HEK293T (cell line): ENCODE measurements at regions not wholly inside any gene's neighbourhood (a gene's known extent, or its start where the extent isn't known, plus 50 kb on each side); places are given as distances from the start of the nearest gene placed in this dataset.
"Not testable (repeated sequence)": the region's sequence is repeated elsewhere in the genome, so short reads cannot be mapped to it uniquely, and the experiment has no call there.

ENCODE experiments used
- CTCF ChIA-PET: fragments of 350-600 bp; formaldehyde crosslinking; extraction: SDS; loops from one replicate; lab custom pipeline; 2021; ENCODE audit warnings: antibody characterized with exemption, inconsistent platforms; lab: Yijun Ruan, JAX
- POLR2A ChIA-PET: fragments of 350-600 bp; formaldehyde crosslinking; extraction: SDS; loops from one replicate; lab custom pipeline; 2020; ENCODE audit warnings: antibody characterized with exemption, inconsistent platforms; lab: Yijun Ruan, JAX
- DNase-seq: peaks from one replicate; pipeline ENCODE4 v3.0.0; 2012; ENCODE audit warnings: mixed read lengths; ENCODE audit errors: extremely low spot score
- ARNT ChIP-seq: fragments of 450-650 bp; IDR thresholded peaks from 2 replicates; pipeline ENCODE4 v1.6.1; 2017; ENCODE audit warnings: mild to moderate bottlenecking
- BHLHE40 ChIP-seq: fragments of 450-650 bp; IDR thresholded peaks from 2 replicates; pipeline ENCODE4 v1.6.1; 2016; ENCODE audit warnings: mild to moderate bottlenecking, moderate library complexity, borderline replicate concordance
- CTBP1 ChIP-seq: fragments of 450-650 bp; IDR thresholded peaks from 2 replicates; pipeline ENCODE4 v1.6.1; 2016; ENCODE audit warnings: borderline replicate concordance
- ELF4 ChIP-seq: fragments of 450-650 bp; IDR thresholded peaks from 2 replicates; pipeline ENCODE4 v1.6.1; 2017; ENCODE audit warnings: antibody characterized with exemption
- FOXA1 ChIP-seq: fragments of 450-650 bp; IDR thresholded peaks from 2 replicates; pipeline ENCODE4 v1.6.1; 2016; ENCODE audit warnings: mild to moderate bottlenecking
- FOXK2 ChIP-seq: fragments of 450-650 bp; IDR thresholded peaks from 2 replicates; pipeline ENCODE4 v1.6.1; 2016; ENCODE audit warnings: mild to moderate bottlenecking
- FOXM1 ChIP-seq: fragments of 450-650 bp; IDR thresholded peaks from 2 replicates; pipeline ENCODE4 v1.6.1; 2017; ENCODE audit warnings: mild to moderate bottlenecking, borderline replicate concordance
- HDGF ChIP-seq: fragments of 450-650 bp; IDR thresholded peaks from 2 replicates; pipeline ENCODE4 v1.6.1; 2017; ENCODE audit warnings: antibody characterized with exemption, borderline replicate concordance
- L3MBTL2 ChIP-seq: fragments of 450-650 bp; conservative IDR thresholded peaks from 2 replicates; pipeline ENCODE4 v1.6.1; 2016; ENCODE audit warnings: mild to moderate bottlenecking
- LEF1 ChIP-seq: fragments of 450-650 bp; IDR thresholded peaks from 2 replicates; pipeline ENCODE4 v1.6.1; 2017; ENCODE audit warnings: mild to moderate bottlenecking, borderline replicate concordance
- NFRKB ChIP-seq: fragments of 450-650 bp; IDR thresholded peaks from 2 replicates; pipeline ENCODE4 v1.6.1; 2016; ENCODE audit warnings: mild to moderate bottlenecking, moderate library complexity
- SP1 ChIP-seq: fragments of 450-650 bp; IDR thresholded peaks from 2 replicates; pipeline ENCODE4 v1.6.1; 2017
- SUZ12 ChIP-seq: fragments of 450-650 bp; IDR thresholded peaks from 2 replicates; pipeline ENCODE4 v1.6.1; 2016; ENCODE audit warnings: mild to moderate bottlenecking
- TARDBP ChIP-seq: fragments of 450-650 bp; IDR thresholded peaks from 2 replicates; pipeline ENCODE4 v1.6.1; 2016
- ZNF384 ChIP-seq: fragments of 450-650 bp; IDR thresholded peaks from 2 replicates; pipeline ENCODE4 v1.6.1; 2016
- TF ChIP-seq, protein P1 (sequence below): fragments of 450-650 bp; IDR thresholded peaks from 2 replicates; pipeline ENCODE4 v1.6.1; 2016

DNA sequence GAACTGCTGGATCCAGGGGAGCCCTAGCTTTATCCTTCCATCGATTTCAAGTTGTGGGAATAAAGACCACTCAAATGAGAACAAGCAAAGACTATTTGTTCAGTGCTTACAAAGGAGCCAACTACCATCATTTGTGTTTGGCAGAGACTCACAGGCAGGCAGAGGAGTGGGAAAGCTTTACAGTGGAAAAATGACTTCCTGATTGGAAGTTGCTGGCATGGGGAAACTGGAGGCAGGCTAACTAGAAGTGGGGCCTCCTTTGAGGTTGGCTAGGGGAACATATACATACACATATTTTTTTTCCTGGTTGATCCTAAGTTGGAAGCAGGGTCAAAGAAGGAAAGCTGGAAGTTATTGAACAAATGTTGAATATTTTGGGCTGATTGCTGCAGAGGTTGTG lies 121.7 kb downstream of the ACTBL2 start:
- CTCF ChIA-PET: no interaction called here
- TF ChIP-seq ELF4 (no peak), L3MBTL2 (no peak)
- POLR2A ChIA-PET: no interaction called here

DNA sequence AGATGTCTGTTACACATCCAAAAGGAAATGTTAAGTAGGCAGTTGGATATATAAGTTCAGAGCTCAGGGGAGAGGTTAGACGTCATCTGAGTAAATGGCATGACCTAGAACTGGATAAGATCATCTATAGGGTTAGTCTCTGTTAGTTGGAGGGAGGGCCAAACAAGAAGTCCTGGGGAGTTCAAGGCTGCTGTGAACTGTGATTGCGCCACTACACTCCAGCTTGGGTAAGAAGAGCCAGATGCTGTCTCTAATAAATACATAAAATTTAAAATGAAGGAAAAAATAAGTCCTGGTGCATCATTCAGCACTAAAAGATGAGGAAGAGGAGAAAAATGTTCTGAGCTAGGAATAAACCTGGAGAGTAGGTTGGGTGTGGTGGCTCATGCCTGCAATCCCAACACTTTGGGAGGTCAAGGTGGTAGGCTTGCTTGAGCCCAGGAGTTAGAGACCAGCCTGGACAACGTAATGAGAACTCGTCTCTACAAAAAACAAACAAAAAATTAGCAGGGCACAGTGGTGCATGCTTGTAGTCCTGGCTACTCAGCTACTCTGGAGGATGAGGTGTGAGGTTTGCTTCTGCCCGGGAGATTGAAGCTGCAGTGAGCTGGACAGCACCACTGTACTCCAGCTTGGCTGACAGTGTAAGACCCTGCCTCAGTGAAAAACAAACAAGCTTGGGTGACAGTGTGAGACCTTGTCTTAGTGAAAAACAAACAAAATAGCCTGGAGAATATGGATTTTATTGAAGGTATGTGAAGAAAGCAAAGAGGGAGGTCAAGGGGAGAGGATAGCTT lies 123.6 kb downstream of the ACTBL2 start:
- TF ChIP-seq BHLHE40 (no peak), LEF1 (no peak), ELF4 (no peak), FOXK2 (no peak)
- ChIA-PET POLR2A (no interaction called here), CTCF (interaction anchor here (1.0 to 1.2 kb wide), 2 partner anchors 21 to 25 kb away, joined by 3 to 4 read pairs; no protein-coding TSS in a partner anchor)
- no peak for DNase-seq

More for the DNA sequence above, 121.7 kb downstream of the ACTBL2 start:
- DNase-seq: no peak

DNA sequence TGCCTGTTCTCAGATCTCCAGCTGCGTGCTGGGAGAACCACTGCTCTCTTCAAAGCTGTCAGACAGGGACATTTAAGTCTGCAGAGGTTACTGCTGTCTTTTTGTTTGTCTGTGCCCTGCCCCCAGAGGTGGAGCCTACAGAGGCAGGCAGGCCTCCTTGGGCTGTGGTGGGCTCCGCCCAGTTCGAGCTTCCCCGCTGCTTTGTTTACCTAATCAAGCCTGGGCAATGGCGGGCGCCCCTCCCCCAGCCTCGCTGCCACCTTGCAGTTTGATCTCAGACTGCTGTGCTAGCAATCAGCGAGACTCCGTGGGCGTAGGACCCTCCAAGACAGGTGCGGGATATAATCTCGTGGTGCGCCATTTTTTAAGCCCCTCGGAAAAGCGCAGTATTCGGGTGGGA lies 125.8 kb downstream of the ACTBL2 start:
- CTCF ChIA-PET, POLR2A ChIA-PET, DNase-seq: not testable (repeated sequence)

DNA sequence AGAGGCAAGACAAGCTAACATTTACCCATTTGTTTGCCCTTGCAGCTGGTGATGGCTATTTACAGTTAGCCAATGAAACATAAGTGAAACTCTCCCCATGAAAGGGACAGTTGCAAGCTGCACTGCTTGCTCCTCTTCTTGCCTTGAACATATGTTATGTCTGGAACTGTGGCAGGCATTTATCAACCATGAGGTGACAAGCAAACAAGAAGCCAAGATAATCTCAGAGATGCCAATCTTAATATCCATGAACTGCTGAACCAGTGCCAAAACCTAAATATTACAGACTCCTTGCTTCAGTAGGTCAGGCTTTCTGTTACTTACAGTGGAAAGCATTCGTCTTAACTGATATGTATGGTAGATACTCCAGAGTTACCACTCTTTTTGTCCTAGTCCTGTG lies 133.4 kb downstream of the ACTBL2 start:
- TF ChIP-seq FOXK2 (no peak), L3MBTL2 (no peak), ZNF384 (no peak)
- TF ChIP-seq, protein P1, sequence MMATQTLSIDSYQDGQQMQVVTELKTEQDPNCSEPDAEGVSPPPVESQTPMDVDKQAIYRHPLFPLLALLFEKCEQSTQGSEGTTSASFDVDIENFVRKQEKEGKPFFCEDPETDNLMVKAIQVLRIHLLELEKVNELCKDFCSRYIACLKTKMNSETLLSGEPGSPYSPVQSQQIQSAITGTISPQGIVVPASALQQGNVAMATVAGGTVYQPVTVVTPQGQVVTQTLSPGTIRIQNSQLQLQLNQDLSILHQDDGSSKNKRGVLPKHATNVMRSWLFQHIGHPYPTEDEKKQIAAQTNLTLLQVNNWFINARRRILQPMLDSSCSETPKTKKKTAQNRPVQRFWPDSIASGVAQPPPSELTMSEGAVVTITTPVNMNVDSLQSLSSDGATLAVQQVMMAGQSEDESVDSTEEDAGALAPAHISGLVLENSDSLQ: no peak
- ChIA-PET POLR2A (no interaction called here), CTCF (interaction anchor here (0.6 kb wide), 1 partner anchor 1084 kb away, joined by 3 read pairs; no protein-coding TSS in a partner anchor)
- DNase-seq: no peak

DNA sequence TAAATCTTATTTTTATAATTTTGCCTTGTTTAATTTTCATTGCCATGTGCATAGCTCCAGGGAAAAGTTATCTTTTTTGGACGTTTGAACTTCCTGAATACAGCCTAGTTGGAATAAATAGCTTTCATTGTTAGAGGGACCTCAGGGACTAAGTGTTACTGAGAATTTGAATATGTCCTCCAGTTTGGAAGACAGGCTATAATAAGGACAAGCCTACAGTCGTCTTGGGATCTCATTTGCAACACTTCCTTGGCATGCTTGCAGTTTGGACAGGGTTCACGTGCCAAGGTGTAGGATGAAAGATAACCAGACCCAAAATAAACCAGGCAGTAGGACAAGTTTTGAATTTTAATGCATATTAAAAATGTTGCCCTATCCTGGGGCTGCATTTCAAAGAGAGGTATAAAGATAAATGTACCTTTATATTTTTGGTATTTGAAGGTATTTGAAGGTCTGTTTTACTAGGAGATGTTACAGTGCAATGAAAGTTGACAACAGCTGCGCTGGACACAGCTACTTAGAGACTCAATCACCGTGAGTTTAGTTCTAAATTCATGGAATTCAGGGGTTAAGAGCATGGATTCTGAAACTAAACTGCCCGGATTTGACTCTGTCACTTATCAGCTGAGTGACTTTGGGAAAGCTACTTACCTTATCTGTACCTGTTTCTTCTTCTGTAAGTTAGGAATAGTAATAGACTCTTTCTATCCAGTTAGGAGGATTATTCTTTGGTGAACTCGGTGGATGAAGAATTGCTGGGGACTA lies 134.1 kb downstream of the ACTBL2 start:
- CTCF ChIA-PET: interaction anchor here (0.6 to 0.7 kb wide), 3 partner anchors 10 to 1084 kb away, joined by 3 read pairs; no protein-coding TSS in a partner anchor
- TF ChIP-seq ELF4: no peak
- no peak for TF ChIP-seq SP1
- no peak for TF ChIP-seq TARDBP
- TF ChIP-seq ZNF384: no peak
- no peak for TF ChIP-seq HDGF
- TF ChIP-seq FOXM1: no peak
- TF ChIP-seq, protein P1: no peak
- no peak for TF ChIP-seq CTBP1
- no peak for TF ChIP-seq L3MBTL2
- no peak for DNase-seq
- POLR2A ChIA-PET: no interaction called here

DNA sequence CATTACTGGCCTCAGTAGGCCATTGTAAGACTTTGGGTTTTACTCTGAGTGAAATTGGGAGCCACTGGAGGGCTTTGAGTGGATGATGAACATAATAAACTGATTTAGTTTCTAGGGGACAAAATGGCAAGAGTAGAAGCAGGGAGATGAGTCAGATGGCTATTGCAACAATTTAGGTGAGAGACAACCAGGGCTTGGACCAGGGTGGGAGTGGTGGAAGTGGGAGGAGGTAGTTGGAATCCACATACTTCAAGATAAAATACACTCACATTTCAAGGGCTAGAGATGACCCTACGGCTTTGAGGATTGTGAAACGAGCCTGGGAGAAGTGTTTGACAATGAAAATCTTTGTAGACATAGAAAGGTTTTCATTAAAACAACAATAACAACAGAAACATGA lies 136.3 kb downstream of the ACTBL2 start:
- ChIA-PET CTCF (no interaction called here), POLR2A (no interaction called here)
- DNase-seq: no peak
- no peak for TF ChIP-seq ZNF384
- TF ChIP-seq SUZ12: no peak
- TF ChIP-seq TARDBP: no peak
- no peak for TF ChIP-seq NFRKB
- TF ChIP-seq BHLHE40: no peak
- TF ChIP-seq SP1: no peak
- TF ChIP-seq FOXM1: no peak
- no peak for TF ChIP-seq ARNT
- no peak for TF ChIP-seq FOXA1
- TF ChIP-seq LEF1: no peak
- TF ChIP-seq, protein P1: no peak
- TF ChIP-seq HDGF: no peak
- no peak for TF ChIP-seq CTBP1
- TF ChIP-seq FOXK2: no peak
- TF ChIP-seq L3MBTL2: no peak

DNA sequence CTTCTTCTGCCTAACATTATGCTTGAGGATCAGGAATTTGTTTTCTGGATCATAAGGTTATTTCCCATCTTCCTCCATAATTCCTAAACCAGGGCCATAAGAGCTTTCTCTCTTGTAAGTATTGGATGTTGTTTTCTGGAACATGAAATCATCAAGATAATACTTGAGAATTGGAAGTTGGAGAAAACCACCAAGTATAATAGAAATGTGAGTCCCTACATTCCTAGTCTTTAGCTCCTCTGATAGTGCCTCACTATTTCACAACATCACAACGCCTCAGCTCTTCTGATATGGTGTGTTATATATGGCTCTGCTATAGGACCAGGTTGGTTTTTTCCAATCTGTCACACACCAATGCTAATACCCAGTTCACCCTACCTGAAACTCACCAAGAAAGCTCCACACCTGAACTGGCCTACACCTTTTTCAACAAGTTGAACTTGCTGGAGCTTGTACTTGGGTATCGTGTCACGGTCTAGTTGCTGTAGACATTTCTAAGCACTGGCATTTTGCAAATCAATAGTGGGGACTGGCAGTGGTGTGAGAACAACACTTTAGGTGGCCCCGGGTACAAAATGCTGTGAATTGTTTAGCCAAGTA lies 141.1 kb downstream of the ACTBL2 start:
- no peak for TF ChIP-seq HDGF
- no peak for TF ChIP-seq FOXM1
- TF ChIP-seq ARNT: no peak
- no peak for TF ChIP-seq NFRKB
- no peak for TF ChIP-seq FOXK2
- TF ChIP-seq, protein P1: no peak
- no peak for TF ChIP-seq BHLHE40
- TF ChIP-seq LEF1: no peak
- no peak for TF ChIP-seq L3MBTL2
- TF ChIP-seq TARDBP: no peak
- DNase-seq: no peak
- ChIA-PET CTCF (no interaction called here), POLR2A (no interaction called here)
